Nephron (organoid): ENCODE measurements at regions not wholly inside any gene's neighbourhood (a gene's known extent, or its start where the extent isn't known, plus 50 kb on each side); places are given as distances from the start of the nearest gene placed in this dataset.
"Not testable (repeated sequence)": the region's sequence is repeated elsewhere in the genome, so short reads cannot be mapped to it uniquely, and the experiment has no call there.

ENCODE experiments used
- H3K27ac Mint-ChIP-seq, 3 experiments: 2 replicates each; pipeline ENCODE4 v1.8.0; 2020; ENCODE audit warnings: mixed read lengths in 3 of 3, mild to moderate bottlenecking in 2 of 3, moderate library complexity in 1 of 3
- H3K27me3 Mint-ChIP-seq: 2 replicates; pipeline ENCODE4 v1.8.0; 2021; ENCODE audit warnings: low read depth, mild to moderate bottlenecking, moderate library complexity, mixed read lengths
- H3K36me3 Mint-ChIP-seq: 2 replicates; pipeline ENCODE4 v1.8.0; 2020; ENCODE audit warnings: low read depth, mixed read lengths
- H3K4me1 Mint-ChIP-seq: 2 replicates; pipeline ENCODE4 v1.8.0; 2020; ENCODE audit warnings: mixed read lengths
- H3K4me3 Mint-ChIP-seq, 3 experiments: 2 replicates each; pipeline ENCODE4 v1.8.0; 2020; ENCODE audit warnings: mild to moderate bottlenecking in 3 of 3, mixed read lengths in 3 of 3, moderate library complexity in 2 of 3
- H3K9me3 Mint-ChIP-seq: 2 replicates; pipeline ENCODE4 v1.8.0; 2020; ENCODE audit warnings: mixed read lengths
- TF ChIP-seq, protein P1 (sequence below), 3 experiments: fragments of 200-600 bp; sonication (generic); IDR thresholded peaks; one replicate each; pipeline ENCODE4 v1.5.0; 2021; ENCODE audit warnings: antibody characterized with exemption in 3 of 3; ENCODE audit not compliant: unreplicated experiment in 3 of 3

DNA sequence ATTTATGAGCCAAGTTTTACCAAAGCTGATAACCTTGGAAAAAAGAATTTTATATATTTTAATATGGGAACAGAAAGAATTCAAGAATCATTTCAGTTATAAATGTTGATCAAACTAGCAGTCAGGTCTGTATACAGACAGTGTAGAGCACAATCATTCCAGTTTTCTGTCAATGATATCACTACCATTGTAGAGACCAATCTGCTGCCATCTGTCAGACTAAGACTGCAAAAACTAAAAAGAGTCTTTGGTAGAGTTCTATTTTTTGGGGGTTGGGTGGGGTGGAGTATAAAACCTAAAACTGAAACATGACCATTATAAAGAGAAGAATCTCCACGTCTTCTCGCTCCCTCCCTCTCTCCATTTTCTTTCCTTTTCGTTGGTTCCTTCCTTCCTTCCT is 204.7 kb upstream of the UBE2E3 start:
- Mint-ChIP-seq H3K4me3 (no peak overlapping the region), H3K9me3 (no peaks in the 10 kb centered on the region), H3K4me1 (peaks cover 12% of the 10 kb centered on the region), H3K36me3 (no peaks in the 10 kb centered on the region), H3K27me3 (no peaks in the 10 kb centered on the region), H3K27ac (no peak overlapping the region)
- TF ChIP-seq, protein P1, sequence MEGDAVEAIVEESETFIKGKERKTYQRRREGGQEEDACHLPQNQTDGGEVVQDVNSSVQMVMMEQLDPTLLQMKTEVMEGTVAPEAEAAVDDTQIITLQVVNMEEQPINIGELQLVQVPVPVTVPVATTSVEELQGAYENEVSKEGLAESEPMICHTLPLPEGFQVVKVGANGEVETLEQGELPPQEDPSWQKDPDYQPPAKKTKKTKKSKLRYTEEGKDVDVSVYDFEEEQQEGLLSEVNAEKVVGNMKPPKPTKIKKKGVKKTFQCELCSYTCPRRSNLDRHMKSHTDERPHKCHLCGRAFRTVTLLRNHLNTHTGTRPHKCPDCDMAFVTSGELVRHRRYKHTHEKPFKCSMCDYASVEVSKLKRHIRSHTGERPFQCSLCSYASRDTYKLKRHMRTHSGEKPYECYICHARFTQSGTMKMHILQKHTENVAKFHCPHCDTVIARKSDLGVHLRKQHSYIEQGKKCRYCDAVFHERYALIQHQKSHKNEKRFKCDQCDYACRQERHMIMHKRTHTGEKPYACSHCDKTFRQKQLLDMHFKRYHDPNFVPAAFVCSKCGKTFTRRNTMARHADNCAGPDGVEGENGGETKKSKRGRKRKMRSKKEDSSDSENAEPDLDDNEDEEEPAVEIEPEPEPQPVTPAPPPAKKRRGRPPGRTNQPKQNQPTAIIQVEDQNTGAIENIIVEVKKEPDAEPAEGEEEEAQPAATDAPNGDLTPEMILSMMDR (IDR thresholded peaks at IDR 0.05; ENCODE audit: unreplicated experiment in 3 of 3), result no peak

DNA sequence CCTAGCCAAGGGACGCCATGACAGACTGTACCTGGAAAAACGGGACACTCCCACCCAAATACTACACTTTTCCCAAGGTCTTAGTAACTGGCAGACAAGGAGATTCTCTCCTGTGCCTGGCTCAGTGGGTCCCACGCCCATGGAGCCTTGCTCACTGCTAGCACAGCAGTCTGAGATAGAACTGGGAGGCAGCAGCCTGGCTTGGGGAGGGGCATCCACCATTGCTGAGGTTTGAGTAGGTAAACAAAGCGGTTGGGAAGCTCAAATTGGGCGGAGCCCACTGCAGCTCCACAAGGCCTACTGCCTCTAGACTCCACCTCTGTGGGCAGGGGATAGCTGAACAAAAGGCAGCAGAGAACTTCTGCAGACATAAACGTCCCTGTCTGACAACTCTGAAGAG is 215.1 kb upstream of the UBE2E3 start:
- not testable (repeated sequence) for H3K4me1 Mint-ChIP-seq, H3K9me3 Mint-ChIP-seq, H3K36me3 Mint-ChIP-seq

DNA sequence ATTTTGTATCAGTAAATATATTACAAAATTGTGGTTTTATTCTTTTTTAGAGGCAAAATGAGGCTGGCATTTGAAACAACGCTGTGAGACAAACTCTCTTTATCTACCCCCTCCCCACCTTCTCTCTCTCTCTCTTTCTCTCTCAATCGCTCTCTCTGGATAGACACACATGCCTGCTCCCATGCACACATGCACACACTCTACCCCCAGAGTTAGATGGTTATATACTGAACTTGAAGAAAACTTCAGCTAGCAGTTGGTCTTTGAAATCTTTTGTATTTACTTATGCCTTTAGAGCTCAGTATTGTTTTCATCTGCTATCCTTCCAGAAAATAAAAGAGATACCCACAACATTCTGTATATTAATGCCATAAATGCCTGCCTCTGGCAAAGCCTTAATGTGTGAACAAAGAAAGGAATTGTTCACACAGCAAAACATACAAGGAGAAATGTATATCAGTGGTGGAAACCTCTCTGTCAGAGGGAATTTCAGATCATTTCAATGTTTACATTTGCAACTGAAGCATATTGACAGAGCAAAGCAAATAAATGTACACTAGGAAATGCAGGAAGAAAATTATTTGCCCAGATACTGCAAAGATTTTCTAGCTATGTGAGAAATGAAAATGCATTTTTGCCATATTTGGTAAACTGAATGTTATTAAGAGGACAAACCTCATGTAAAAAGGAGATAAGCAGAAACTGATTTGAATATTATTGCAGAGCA is 217.0 kb upstream of the UBE2E3 start:
- no peaks in the 10 kb centered on the region for H3K4me1 Mint-ChIP-seq
- no peaks in the 10 kb centered on the region for H3K27me3 Mint-ChIP-seq
- H3K27ac Mint-ChIP-seq, result no peak overlapping the region

More for the DNA sequence above, 215.1 kb upstream of the UBE2E3 start:
- H3K27me3 Mint-ChIP-seq, H3K4me3 Mint-ChIP-seq, H3K27ac Mint-ChIP-seq: not testable (repeated sequence)

GRCh38 chr2:180761224-180761623 is 219.2 kb upstream of the UBE2E3 start:
- Mint-ChIP-seq H3K4me1 (peaks cover 4% of the 10 kb centered on the region), H3K27ac (no peak overlapping the region)

More for the DNA sequence above, 217.0 kb upstream of the UBE2E3 start:
- H3K4me3 Mint-ChIP-seq, result no peak overlapping the region
- H3K36me3 Mint-ChIP-seq, result no peaks in the 10 kb centered on the region
- H3K9me3 Mint-ChIP-seq, result peaks cover 9% of the 10 kb centered on the region
- TF ChIP-seq, protein P1 (IDR thresholded peaks at IDR 0.05; ENCODE audit: unreplicated experiment in 3 of 3), result no peak

DNA sequence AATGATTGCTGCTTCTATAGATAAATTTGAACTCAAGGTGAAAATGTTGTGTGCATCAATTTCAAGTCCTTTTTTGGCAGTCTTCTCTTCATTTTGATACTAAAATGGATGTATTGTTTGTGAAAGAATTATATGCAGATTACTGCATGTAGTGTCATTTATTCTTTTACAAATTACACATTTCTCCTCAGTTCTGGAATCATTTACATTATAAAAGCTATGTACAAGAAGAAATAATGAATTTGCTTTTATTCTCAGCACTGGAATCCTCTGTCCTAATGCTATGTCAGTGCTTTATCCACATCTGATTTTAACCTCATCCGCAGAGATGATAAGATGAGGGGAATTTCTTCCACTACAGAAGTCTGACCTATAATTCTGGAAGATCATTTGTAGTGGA is 220.8 kb upstream of the UBE2E3 start:
- Mint-ChIP-seq H3K27me3 (no peaks in the 10 kb centered on the region), H3K36me3 (no peaks in the 10 kb centered on the region), H3K4me1 (peaks cover 4% of the 10 kb centered on the region), H3K4me3 (no peak overlapping the region), H3K27ac (no peak overlapping the region), H3K9me3 (no peaks in the 10 kb centered on the region)
- TF ChIP-seq, protein P1 (IDR thresholded peaks at IDR 0.05; ENCODE audit: unreplicated experiment in 3 of 3), result no peak

More at GRCh38 chr2:180761224-180761623, 219.2 kb upstream of the UBE2E3 start:
- Mint-ChIP-seq H3K9me3 (no peaks in the 10 kb centered on the region), H3K4me3 (no peak overlapping the region), H3K36me3 (no peaks in the 10 kb centered on the region), H3K27me3 (no peaks in the 10 kb centered on the region)
- TF ChIP-seq, protein P1 (IDR thresholded peaks at IDR 0.05; ENCODE audit: unreplicated experiment in 3 of 3), result no peak

GRCh38 chr2:180753809-180754761 is 226.3 kb upstream of the UBE2E3 start:
- Mint-ChIP-seq H3K36me3 (no peaks in the 10 kb centered on the region), H3K27me3 (no peaks in the 10 kb centered on the region), H3K9me3 (no peaks in the 10 kb centered on the region), H3K27ac (no peak overlapping the region), H3K4me1 (peaks cover 4% of the 10 kb centered on the region), H3K4me3 (no peak overlapping the region)
- TF ChIP-seq, protein P1 (IDR thresholded peaks at IDR 0.05; ENCODE audit: unreplicated experiment in 3 of 3), result no peak
